ENCODE measurements at regions not wholly inside any gene's neighbourhood (a gene's known extent, or its start where the extent isn't known, plus 50 kb on each side); places are given as distances from the start of the nearest gene placed in this dataset.

DNA sequence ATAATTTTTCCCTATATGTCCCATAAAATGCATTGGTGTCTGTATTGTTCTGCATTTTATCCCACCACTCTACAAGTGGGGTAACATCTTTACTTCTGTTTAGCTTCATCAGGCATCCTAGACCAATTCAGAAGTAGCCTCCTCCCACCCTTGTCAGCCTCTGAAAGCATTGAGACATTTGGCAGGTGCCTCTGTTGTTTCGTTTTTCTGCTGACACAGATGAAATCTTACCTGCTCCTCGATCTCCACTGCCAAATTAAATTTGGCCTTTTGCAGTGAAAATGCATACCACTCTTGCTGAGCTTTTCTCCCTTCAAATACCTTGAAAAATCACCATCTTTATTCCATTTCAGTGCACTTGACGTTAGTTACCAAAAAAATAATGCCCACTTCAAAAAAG is 83.5 kb upstream of the STARD13 start:
- TF ChIP-seq POLR2AphosphoS5 (IDR thresholded peaks at IDR 0.05; ENCODE audit: low read depth, low read length) (no peak), CTCF (IDR thresholded peaks at IDR 0.05) (no peak), REST (IDR thresholded peaks at IDR 0.05; ENCODE audit: insufficient read depth in 1 of 2, low read depth in 2 of 2, low read length in 1 of 2) (no peak), TCF7L2 (IDR thresholded peaks at IDR 0.05; ENCODE audit: low read depth, low read length) (no peak)

Measured in Panc1 (cell line).